ENCODE measurements at regions not wholly inside any gene's neighbourhood (a gene's known extent, or its start where the extent isn't known, plus 50 kb on each side); places are given as distances from the start of the nearest gene placed in this dataset.

GRCh38 chrX:148371291-148371690 is 129.1 kb upstream of the AFF2 start:
- no peak overlapping the region for H3K4me3 ChIP-seq (ENCODE audit: low read length)
- no peak for DNase-seq (ENCODE audit: low read depth)
- TF ChIP-seq CTCF (conservative IDR thresholded peaks at IDR 0.05; ENCODE audit: low read depth, low read length): no peak

- no peak for DNase-seq (ENCODE audit: low read depth)
- no peak overlapping the region for H3K4me3 ChIP-seq (ENCODE audit: low read length)
- no peak for TF ChIP-seq CTCF (conservative IDR thresholded peaks at IDR 0.05; ENCODE audit: low read depth, low read length)
Measured at GRCh38 chrX:148372925-148373324, 127.5 kb upstream of the AFF2 start.

- TF ChIP-seq CTCF (conservative IDR thresholded peaks at IDR 0.05; ENCODE audit: low read depth, low read length): no peak
- DNase-seq (ENCODE audit: low read depth): no peak
- H3K4me3 ChIP-seq (ENCODE audit: low read length): no peak overlapping the region
Measured at GRCh38 chrX:148376342-148376741, 124.1 kb upstream of the AFF2 start.

GRCh38 chrX:148380107-148380506 is 120.3 kb upstream of the AFF2 start:
- H3K4me3 ChIP-seq (ENCODE audit: low read length): no peak overlapping the region
- TF ChIP-seq CTCF (conservative IDR thresholded peaks at IDR 0.05; ENCODE audit: low read depth, low read length): no peak
- DNase-seq (ENCODE audit: low read depth): no peak

GRCh38 chrX:148380650-148381561 is 119.5 kb upstream of the AFF2 start:
- DNase-seq (ENCODE audit: low read depth): peak; percentile 37
- no peak overlapping the region for H3K4me3 ChIP-seq (ENCODE audit: low read length)
- no peak for TF ChIP-seq CTCF (conservative IDR thresholded peaks at IDR 0.05; ENCODE audit: low read depth, low read length)

GRCh38 chrX:148381603-148382002 is 118.8 kb upstream of the AFF2 start:
- no peak for DNase-seq (ENCODE audit: low read depth)

More at GRCh38 chrX:148381603-148382002, 118.8 kb upstream of the AFF2 start:
- TF ChIP-seq CTCF (conservative IDR thresholded peaks at IDR 0.05; ENCODE audit: low read depth, low read length): no peak
- H3K4me3 ChIP-seq (ENCODE audit: low read length): no peak overlapping the region

Measured in retinal pigment epithelial cell (primary cell).